Gastroesophageal sphincter (tissue), 4 donors: ENCODE measurements at regions not wholly inside any gene's neighbourhood (a gene's known extent, or its start where the extent isn't known, plus 50 kb on each side); places are given as distances from the start of the nearest gene placed in this dataset.

ENCODE experiments used
- ATAC-seq: fragments of 150-250 bp; one replicate; pipeline ENCODE4 v1.9.1; 2016; ENCODE audit warnings: mild to moderate bottlenecking, moderate library complexity
- H3K27ac ChIP-seq, 4 donors: fragments of 200-600 bp; sonication (generic) in 3 of 4; 1 replicate in 3 of 4; 2 replicates in 1 of 4; pipeline ENCODE4 v1.5.1; 2016 to 2019
- H3K27me3 ChIP-seq: fragments of 200-600 bp; sonication (generic); one replicate; pipeline ENCODE4 v1.5.1; 2019
- H3K36me3 ChIP-seq, 2 donors: fragments of 200-600 bp; sonication (generic); one replicate each; pipeline ENCODE4 v1.5.1; 2019; ENCODE audit warnings: control low read depth in 1 of 2
- H3K4me1 ChIP-seq, 3 donors: fragments of 200-600 bp; sonication (generic); 1 replicate in 2 of 3; 2 replicates in 1 of 3; pipeline ENCODE4 v1.5.1; 2016 to 2019; ENCODE audit warnings: control low read depth in 2 of 3
- H3K4me3 ChIP-seq, 2 donors: fragments of 200-600 bp; sonication (generic); one replicate each; pipeline ENCODE4 v1.5.1; 2019; ENCODE audit warnings: mild to moderate bottlenecking in 1 of 2, moderate library complexity in 1 of 2
- H3K9me3 ChIP-seq, 3 donors: fragments of 200-600 bp; sonication (generic); one replicate each; pipeline ENCODE4 v1.5.1; 2017 to 2019; ENCODE audit warnings: control low read depth in 2 of 3
- EP300 ChIP-seq: sonication (generic); formaldehyde crosslinking; IDR thresholded peaks from one replicate; pipeline ENCODE4 v1.6.1; 2017; ENCODE audit warnings: antibody characterized with exemption, mild to moderate bottlenecking
- POLR2A ChIP-seq, 2 donors: fragments of 450-650 bp; IDR thresholded peaks; one replicate each; pipeline ENCODE4 v1.6.1; 2017; ENCODE audit warnings: antibody characterized with exemption in 2 of 2, mild to moderate bottlenecking in 2 of 2, moderate library complexity in 1 of 2
- POLR2AphosphoS5 ChIP-seq: sonication (generic); formaldehyde crosslinking; IDR thresholded peaks from one replicate; pipeline ENCODE4 v1.6.1; 2017; ENCODE audit warnings: antibody characterized with exemption
- WGBS, 2 donors: methylation state at CpG; one replicate each; pipeline ENCODE4 v1.1.5; 2018; ENCODE audit warnings: low coverage in 1 of 2; 5-methylcytosine and 5-hydroxymethylcytosine counted together
- TF ChIP-seq, protein P1 (sequence below), 4 experiments: fragments of 200-600 bp in 2 of 4; fragments of 450-650 bp in 2 of 4; sonication (generic) in 1 of 4; IDR thresholded peaks; one replicate each; pipeline ENCODE4 v1.5.1; 2017 to 2019; ENCODE audit warnings: antibody characterized with exemption in 4 of 4, mild to moderate bottlenecking in 2 of 4, moderate library complexity in 2 of 4

- TF ChIP-seq EP300 (no peak), POLR2AphosphoS5 (no peak)
- TF ChIP-seq, protein P1, sequence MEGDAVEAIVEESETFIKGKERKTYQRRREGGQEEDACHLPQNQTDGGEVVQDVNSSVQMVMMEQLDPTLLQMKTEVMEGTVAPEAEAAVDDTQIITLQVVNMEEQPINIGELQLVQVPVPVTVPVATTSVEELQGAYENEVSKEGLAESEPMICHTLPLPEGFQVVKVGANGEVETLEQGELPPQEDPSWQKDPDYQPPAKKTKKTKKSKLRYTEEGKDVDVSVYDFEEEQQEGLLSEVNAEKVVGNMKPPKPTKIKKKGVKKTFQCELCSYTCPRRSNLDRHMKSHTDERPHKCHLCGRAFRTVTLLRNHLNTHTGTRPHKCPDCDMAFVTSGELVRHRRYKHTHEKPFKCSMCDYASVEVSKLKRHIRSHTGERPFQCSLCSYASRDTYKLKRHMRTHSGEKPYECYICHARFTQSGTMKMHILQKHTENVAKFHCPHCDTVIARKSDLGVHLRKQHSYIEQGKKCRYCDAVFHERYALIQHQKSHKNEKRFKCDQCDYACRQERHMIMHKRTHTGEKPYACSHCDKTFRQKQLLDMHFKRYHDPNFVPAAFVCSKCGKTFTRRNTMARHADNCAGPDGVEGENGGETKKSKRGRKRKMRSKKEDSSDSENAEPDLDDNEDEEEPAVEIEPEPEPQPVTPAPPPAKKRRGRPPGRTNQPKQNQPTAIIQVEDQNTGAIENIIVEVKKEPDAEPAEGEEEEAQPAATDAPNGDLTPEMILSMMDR (IDR thresholded peaks at IDR 0.05): no peak
Observed at GRCh38 chr6:66238851-66239250, 531.8 kb upstream of the EYS start.

DNA sequence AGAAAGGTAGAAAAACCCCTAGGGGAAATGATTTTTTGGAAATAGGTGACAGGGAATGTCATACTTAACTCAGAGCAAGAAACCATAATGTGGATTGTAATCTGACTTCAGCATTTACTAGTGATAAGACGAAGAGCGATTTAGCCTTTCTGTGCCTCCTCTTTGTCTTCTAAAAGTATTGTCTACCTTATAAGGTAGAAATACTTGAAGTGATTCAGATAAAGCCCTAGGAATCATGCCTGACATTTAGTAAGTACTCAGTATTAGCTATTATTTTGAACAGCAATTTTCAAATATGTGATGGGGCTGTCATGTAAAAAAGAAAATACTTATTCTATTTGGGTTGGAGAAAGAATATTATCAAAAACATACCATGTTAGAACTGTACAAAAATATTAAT, 525.9 kb upstream of the EYS start:
- H3K27ac ChIP-seq: no peak overlapping the region
- WGBS, 2 donors: 70% methylated on average over 2 of the region's 2 CpGs
- no peak overlapping the region for H3K4me3 ChIP-seq
- TF ChIP-seq POLR2AphosphoS5: no peak
- TF ChIP-seq, protein P1 (IDR thresholded peaks at IDR 0.05): no peak
- no peak for TF ChIP-seq EP300
- no peak for TF ChIP-seq POLR2A (IDR thresholded peaks at IDR 0.05)
- H3K27me3 ChIP-seq: no peaks in the 10 kb centered on the region
- no peaks in the 10 kb centered on the region for H3K36me3 ChIP-seq
- no peaks in the 10 kb centered on the region for H3K9me3 ChIP-seq
- no peak for ATAC-seq
- H3K4me1 ChIP-seq: no peaks in the 10 kb centered on the region

More at GRCh38 chr6:66238851-66239250, 531.8 kb upstream of the EYS start:
- Histone ChIP-seq H3K9me3 (no peaks in the 10 kb centered on the region), H3K27me3 (no peaks in the 10 kb centered on the region), H3K36me3 (no peaks in the 10 kb centered on the region), H3K4me3 (no peak overlapping the region), H3K27ac (no peak overlapping the region), H3K4me1 (no peaks in the 10 kb centered on the region)
- no peak for ATAC-seq
- WGBS, 2 donors: 53 to 68% methylated on average over 2 of the region's 2 CpGs

DNA sequence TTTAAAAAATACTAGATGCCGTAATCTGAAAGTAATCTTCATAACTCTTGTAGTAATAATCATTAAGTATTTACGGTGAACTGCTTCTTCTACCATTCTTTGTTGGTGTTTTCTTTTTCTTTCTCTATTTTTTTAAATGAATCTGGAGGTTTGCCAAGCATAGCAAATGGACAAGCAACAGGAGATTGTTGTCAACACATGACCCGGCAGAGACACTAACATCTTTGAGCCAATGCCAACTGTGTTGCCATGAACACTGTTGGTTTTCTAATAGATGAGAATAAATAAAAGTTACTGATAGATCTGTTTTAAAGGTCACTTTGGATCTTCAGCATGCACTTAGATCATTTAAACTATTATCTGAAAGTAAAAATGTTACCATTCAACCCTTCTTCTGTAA, 523.6 kb upstream of the EYS start:
- 64 to 68% methylated on average over 3 of the region's 3 CpGs for WGBS, 2 donors

DNA sequence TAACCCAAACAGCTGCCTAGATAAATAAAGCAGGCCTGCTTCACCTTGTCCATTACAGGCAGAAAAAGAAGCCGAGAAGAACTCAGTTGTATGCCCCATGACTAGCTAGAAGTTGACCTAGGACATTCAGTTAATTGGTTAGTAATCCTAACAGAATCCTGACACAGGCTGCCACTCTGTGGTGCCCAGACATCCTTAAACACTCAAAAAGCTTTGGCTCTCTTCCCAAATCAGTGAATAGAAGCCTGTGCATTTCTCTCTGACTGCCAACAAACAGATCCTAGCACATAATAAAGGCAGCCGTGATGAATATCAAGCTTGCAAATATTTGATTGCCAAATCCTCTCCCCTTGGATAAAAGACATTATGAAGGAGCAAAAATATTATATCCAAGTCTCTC, 519.1 kb upstream of the EYS start:
- Histone ChIP-seq H3K4me1 (no peaks in the 10 kb centered on the region), H3K36me3 (no peaks in the 10 kb centered on the region), H3K27ac (no peak overlapping the region), H3K27me3 (no peaks in the 10 kb centered on the region), H3K4me3 (no peak overlapping the region), H3K9me3 (no peaks in the 10 kb centered on the region)
- TF ChIP-seq EP300: no peak
- TF ChIP-seq POLR2A (IDR thresholded peaks at IDR 0.05): no peak
- TF ChIP-seq, protein P1 (IDR thresholded peaks at IDR 0.05): no peak
- TF ChIP-seq POLR2AphosphoS5: no peak
- WGBS, 2 donors: 16 to 21% methylated on average over 2 of the region's 2 CpGs
- no peak for ATAC-seq

More for the DNA sequence above, 523.6 kb upstream of the EYS start:
- no peaks in the 10 kb centered on the region for H3K36me3 ChIP-seq
- H3K4me1 ChIP-seq: no peaks in the 10 kb centered on the region
- H3K27ac ChIP-seq: no peak overlapping the region
- H3K27me3 ChIP-seq: no peaks in the 10 kb centered on the region
- no peak for ATAC-seq
- no peak for TF ChIP-seq POLR2A (IDR thresholded peaks at IDR 0.05)
- TF ChIP-seq, protein P1 (IDR thresholded peaks at IDR 0.05): no peak
- TF ChIP-seq EP300: no peak
- TF ChIP-seq POLR2AphosphoS5: no peak
- H3K4me3 ChIP-seq: no peak overlapping the region
- H3K9me3 ChIP-seq: no peaks in the 10 kb centered on the region

- 69% methylated on average over 2 of the region's 3 CpGs; no CpG with 5 or more reads in 1 of the 2 donors for WGBS, 2 donors
- Histone ChIP-seq H3K36me3 (no peaks in the 10 kb centered on the region), H3K9me3 (peaks cover 0 to 6% (median 0%) of the 10 kb centered on the region in 3 donors), H3K27me3 (no peaks in the 10 kb centered on the region), H3K4me3 (no peak overlapping the region), H3K4me1 (no peaks in the 10 kb centered on the region), H3K27ac (no peak overlapping the region)
- TF ChIP-seq POLR2A (IDR thresholded peaks at IDR 0.05) (no peak), EP300 (no peak), POLR2AphosphoS5 (no peak)
- TF ChIP-seq, protein P1 (IDR thresholded peaks at IDR 0.05): no peak
- no peak for ATAC-seq
Observed at GRCh38 chr6:66210964-66211363, 503.9 kb upstream of the EYS start.
